SK-N-SH treated with all-trans-retinoic acid at 6 μM for 48 hours (cell line): ENCODE measurements at regions not wholly inside any gene's neighbourhood (a gene's known extent, or its start where the extent isn't known, plus 50 kb on each side); places are given as distances from the start of the nearest gene placed in this dataset.

Experiments used
- PATZ1 ChIP-seq: fragments of 250-450 bp; sonication (Bioruptor Pico); IDR thresholded peaks from 2 replicates; pipeline ENCODE4 v1.8.0; 2020; ENCODE audit warnings: mild to moderate bottlenecking, moderate library complexity, borderline replicate concordance
- TSHZ2 ChIP-seq: fragments of 250-450 bp; sonication (Bioruptor Pico); IDR thresholded peaks from 2 replicates; pipeline ENCODE4 v1.5.0; 2020; ENCODE audit warnings: mild to moderate bottlenecking, moderate library complexity

GRCh38 chr14:71753976-71754375, 178.3 kb upstream of the RGS6 start:
- no peak for TF ChIP-seq PATZ1 (CRISPR knock-in tag)
- no peak for TF ChIP-seq TSHZ2 (CRISPR knock-in tag)
